ENCODE measurements at regions not wholly inside any gene's neighbourhood (a gene's known extent, or its start where the extent isn't known, plus 50 kb on each side); places are given as distances from the start of the nearest gene placed in this dataset.
A peak's percentile ranks its signal among the peaks of the same experiment; 100 is the strongest.

DNA sequence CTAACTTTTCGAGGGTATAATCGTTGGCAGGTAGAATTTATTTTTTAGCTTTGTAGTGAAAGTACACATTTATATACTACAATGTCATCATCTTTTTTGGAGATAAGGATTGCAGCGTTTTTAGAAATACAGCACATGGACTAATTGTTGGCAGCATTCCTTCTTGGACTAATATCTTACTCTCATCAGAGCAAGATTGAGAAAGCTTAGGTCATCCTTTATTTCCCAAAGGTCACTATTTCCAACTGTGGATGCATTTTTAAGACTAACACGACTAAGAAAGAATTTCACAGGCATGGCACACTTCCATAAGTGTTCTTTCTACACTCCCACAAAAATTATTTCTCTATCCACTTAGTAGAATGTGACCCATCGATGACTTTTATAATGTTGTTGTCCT is 732.3 kb downstream of the NCAM2 start:
- peak; percentile 46 for DNase-seq

DNA sequence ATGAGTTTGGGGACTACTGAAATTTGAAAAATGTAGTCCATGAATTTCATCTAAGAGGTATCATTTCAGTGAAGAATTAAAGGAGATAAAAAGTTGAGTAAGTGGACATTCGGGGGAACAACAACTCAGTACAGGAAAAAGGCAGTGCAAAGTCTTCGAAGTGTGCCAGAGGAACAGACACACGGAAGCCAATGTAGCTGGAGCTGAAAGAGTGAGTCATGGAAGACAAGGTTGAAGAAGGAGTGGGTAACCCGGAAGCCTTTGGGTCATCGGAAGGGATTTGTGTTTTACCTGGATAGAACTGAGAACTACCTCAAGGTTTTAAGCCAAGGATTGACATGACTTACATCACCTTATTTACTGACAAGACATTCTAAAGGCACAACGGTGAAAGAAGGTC is 733.4 kb downstream of the NCAM2 start:
- DNase-seq: no peak

DNA sequence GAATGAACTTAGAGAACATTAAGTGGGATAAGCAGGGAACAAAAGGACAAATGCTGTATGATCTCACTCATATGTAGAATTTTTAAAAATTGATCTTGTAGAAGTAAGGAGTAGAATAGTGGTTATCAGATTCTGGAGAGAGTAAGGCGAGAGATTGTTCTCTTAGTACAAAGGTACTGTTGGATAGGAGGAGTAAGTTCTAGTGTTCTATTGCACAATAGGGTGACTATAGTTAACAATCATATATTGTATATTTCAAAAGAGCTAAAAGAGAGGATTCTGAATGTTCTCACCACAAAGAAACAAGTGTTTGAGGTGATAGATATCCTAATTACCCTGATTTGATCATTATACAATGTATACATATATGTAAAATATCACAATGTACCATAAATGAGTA is 735.9 kb downstream of the NCAM2 start:
- no peak for DNase-seq

- no peak for DNase-seq
These were observed 739.0 kb downstream of the NCAM2 start for GRCh38 chr21:21737186-21737585.

DNA sequence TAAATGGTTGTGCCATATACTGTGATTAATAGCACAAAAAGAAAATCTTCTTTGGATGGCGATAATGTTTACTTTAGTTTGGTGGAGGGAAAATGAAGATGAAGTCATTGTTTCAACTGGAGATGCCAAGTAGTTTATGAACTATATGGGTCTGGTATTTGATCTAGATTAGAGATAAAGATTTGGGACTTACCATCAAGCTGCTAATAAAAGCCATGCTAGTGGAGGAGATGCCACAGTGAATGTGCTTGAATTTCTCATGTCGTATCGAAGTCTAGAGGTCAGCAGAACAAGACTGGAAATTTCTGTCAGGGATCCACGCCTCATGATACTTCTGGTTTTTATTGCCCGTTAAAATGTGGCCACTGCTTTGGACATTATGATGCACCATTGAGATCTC is 742.0 kb downstream of the NCAM2 start:
- DNase-seq: no peak

- DNase-seq: no peak
These were observed 752.1 kb downstream of the NCAM2 start for GRCh38 chr21:21750124-21750825.

DNA sequence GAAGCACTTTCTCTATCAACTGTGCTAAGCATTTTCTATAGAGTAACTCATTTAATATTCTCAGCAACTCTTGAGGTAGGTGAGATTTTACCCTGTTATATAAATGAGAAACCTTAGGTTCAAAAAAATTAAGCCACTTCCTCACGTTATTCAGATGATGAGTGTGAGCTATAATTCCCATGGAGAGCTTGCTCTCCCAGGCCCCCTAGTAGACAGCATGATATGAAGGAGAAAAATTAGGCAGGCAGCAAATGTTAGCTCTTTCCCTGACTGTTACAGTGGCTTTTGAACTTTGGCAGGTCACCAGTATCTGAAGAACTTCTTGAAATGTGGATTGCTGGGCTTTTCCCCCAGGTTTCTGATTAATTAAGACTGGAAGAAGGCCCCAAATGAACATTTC is 753.1 kb downstream of the NCAM2 start:
- no peak for DNase-seq

DNA sequence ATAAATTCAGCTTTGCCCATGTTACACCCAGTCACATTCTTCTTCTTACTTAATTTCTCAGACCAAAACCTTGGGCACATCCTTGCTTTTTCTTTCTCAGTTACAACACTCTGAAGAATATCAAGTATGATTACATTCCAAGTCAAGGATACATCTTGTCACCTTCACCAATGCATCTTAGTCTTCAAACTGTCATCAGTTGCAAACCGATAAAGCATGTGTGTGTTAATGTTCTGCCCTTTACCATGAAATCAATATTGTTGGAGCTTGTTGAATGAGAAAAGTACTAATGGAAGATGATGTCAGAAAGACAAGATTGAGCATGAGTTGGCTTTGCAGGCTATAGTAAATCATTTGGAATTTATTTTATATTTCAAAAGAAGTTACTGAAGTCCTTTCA is 764.6 kb downstream of the NCAM2 start:
- no peak for DNase-seq

- DNase-seq: no peak
These were observed 766.1 kb downstream of the NCAM2 start for GRCh38 chr21:21764281-21764680.

DNA sequence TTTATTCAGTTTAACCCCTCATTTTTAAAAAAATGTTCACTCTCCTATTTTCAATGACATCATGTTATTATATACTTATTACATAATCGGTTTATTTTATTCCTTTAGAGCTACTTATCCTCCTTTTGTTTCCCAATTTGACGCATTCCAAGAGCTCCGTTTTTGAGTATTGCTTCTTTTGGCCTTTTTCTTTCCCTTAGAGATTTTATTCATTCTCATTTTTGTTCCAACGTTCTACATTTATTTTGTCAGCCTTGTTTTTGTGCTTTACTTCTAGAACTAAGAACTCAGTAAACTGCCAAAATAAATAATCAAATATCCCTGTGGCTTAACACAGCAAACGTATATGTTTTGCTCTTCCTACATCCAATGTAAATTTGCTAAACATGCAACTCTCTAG is 769.1 kb downstream of the NCAM2 start:
- no peak for DNase-seq

- DNase-seq: no peak
These were observed 790.4 kb downstream of the NCAM2 start for GRCh38 chr21:21788591-21788990.

DNA sequence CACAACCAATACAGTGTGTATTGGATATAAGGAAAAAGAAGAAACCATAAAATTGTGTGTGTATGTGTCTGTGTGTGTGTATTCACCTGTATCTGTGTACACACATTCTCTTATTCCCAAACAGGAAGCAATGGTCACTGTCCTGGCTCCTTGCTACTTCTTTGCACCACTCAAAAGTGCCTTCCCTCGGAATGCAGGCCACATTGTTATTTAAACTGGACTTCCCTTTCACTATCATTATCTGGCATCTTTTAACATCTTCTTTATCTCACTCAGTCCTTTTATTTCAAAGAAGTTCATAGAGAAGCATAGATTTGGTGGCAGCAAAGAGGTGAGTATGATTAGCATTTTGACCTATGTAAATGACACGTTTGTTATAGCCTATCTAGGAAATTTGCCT is 803.7 kb downstream of the NCAM2 start:
- DNase-seq: no peak

DNA sequence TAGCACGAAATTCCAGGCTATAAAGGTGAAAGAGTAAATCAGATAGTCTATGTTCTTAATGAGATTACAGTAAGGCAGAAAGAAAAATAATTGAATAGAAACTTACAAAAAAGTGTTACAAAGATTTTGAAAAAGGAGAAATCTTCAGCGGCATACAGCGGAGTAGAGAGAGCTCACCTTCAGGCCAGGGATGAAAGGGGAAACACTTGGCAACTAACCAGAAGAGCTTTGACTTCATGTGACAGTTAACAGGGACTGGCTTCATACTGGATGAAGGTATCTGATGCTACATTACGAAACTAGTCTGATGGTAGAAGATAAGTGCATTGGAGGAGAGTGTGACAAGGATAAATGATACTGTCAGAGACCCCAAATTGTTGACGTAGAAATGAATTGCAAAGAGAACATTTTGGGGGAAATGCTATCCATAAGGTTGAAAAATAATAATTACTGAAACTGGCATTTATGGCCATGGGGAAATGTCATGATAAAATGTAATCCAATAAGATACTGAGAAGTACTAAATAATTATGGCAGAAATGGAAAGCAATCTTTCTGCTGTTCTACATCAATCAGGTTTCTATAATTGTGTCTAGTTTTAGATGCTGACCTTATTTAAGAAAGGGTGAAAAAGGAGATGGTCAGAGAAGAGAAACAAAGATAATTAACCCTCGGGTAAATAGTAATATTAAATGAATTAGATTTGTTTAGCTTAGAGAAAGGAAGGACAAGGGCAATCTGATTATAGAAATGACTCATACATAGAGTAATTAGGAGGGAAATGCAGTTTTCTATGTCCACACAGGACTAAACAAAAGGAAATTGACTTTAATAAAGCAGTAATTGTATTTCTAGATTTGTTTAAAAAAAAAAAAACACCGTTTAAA is 808.7 kb downstream of the NCAM2 start:
- DNase-seq: no peak

- DNase-seq: no peak
These were observed 809.3 kb downstream of the NCAM2 start for GRCh38 chr21:21807598-21807903.

GRCh38 chr21:21813289-21813688 is 815.1 kb downstream of the NCAM2 start:
- no peak for DNase-seq

- DNase-seq: no peak
These were observed 815.7 kb downstream of the NCAM2 start for GRCh38 chr21:21813934-21814333.

GRCh38 chr21:21816778-21817177 is 818.6 kb downstream of the NCAM2 start:
- no peak for DNase-seq

GRCh38 chr21:21818898-21819297 is 820.7 kb downstream of the NCAM2 start:
- DNase-seq: no peak

DNA sequence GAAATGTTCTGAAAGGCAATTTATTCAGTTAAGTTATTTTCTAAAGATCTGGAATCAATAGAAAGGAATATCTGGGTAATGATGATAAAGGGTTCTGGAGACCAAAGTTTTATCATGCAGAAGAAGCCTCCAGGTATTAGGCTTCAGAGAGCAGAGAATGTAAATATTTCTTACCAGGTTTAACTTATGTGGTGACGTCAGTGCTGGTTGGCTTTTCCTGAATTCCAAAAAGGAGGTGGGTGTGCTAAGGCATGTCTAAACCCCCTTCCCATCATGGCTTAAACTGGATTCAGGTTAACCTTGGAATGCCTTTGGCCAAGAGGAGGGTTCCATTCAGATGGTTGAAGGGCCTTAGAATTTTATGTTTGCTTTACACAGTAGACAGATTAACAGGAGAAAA is 829.9 kb downstream of the NCAM2 start:
- no peak for DNase-seq

- DNase-seq: no peak
These were observed 832.8 kb downstream of the NCAM2 start for GRCh38 chr21:21831036-21831435.

DNA sequence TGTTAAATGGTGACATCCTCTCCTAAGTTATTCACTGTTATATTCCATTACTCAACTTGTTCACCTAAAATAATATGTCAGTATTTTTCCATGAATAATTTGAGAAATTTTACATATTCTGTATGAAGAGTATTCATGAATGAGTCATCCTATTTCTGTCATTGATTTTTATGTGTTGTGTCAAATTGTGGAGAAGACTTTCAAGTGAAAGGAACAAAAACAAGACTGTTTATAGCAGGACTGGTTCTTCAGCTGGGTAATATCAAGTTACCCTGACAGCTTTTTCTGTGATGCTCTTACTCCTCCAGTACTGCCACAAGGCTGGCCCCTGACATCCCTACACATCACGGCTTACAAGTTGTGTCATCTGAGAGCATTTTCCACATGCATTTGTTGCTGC is 847.7 kb downstream of the NCAM2 start:
- no peak for DNase-seq

- no peak for DNase-seq
These were observed 853.0 kb downstream of the NCAM2 start for GRCh38 chr21:21851205-21851604.

DNA sequence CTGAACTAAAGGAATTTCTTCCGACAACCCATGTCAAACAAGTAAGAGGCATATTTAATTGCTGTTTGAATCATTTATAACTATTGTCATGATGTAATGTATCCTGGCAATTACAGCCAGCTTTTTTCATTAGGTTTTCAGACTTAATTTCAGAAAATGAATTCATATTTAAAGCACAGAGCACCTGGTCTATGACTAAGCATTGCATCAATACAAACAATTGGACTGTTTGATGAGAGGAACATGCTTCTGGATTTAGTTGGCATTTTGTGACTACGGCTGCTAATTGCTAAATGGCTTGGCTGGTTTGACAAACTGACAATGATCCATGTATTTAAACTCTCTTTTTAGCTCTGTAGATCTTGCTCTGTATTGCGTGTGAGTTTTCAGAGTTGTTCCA is 853.4 kb downstream of the NCAM2 start:
- no peak for DNase-seq
